Motor neuron (in vitro differentiated cells): ENCODE measurements at regions not wholly inside any gene's neighbourhood (a gene's known extent, or its start where the extent isn't known, plus 50 kb on each side); places are given as distances from the start of the nearest gene placed in this dataset.

ENCODE experiments used
- ATAC-seq, 8 experiments: fragments of 200-7000 bp; cut with Tn5 transposase; replicated peaks in 6 of 8; 2 replicates each; pipeline ENCODE4 v1.8.0; 2021; ENCODE audit warnings: mild to moderate bottlenecking in 8 of 8, moderate library complexity in 8 of 8
- H3K27ac ChIP-seq, 2 donors: fragments of 250-450 bp; sonication (Bioruptor Pico); 2 replicates each; pipeline ENCODE4 v1.9.0; 2021; ENCODE audit warnings: antibody characterized with exemption in 2 of 2, mild to moderate bottlenecking in 2 of 2, moderate library complexity in 1 of 2
- H3K4me1 ChIP-seq, 2 donors: fragments of 250-450 bp; sonication (Bioruptor Pico); replicated peaks in 1 of 2; 2 replicates each; pipeline ENCODE4 v1.6.1; 2021; ENCODE audit warnings: antibody characterized with exemption in 2 of 2, mild to moderate bottlenecking in 2 of 2, moderate library complexity in 1 of 2
- H3K4me3 ChIP-seq, 5 donors: fragments of 250-450 bp; sonication (Bioruptor Pico); 2 replicates each; pipeline ENCODE4 v1.9.0; 2021; ENCODE audit warnings: antibody characterized with exemption in 5 of 5, mild to moderate bottlenecking in 5 of 5, moderate library complexity in 4 of 5
- WGBS, 10 experiments: fragments of 450-650 bp; shearing (Covaris generic); methylation state at CpG; one replicate each; pipeline ENCODE4 v1.0.0; 2022; 5-methylcytosine and 5-hydroxymethylcytosine counted together
- in situ Hi-C, 9 experiments: fragments of 400-800 bp; cut with MboI; loops; one replicate each; pipeline ENCODE4 v1.15.0; 2021; ENCODE audit warnings: low sequenced_read_pairs in 9 of 9, low pct_unique_long_range_greater_than_20kb in 2 of 9; ENCODE audit not compliant: unreplicated experiment in 9 of 9

- H3K4me1 ChIP-seq = peaks cover 2 to 11% of the 10 kb centered on the region in 2 donors
- 29 to 75% (median 56%) methylated on average over 1 to 6 of the region's 6 CpGs; no CpG with 5 or more reads in 1 of the 10 experiments for WGBS, 10 experiments
Measured at GRCh38 chr20:36094497-36094896, 60.0 kb upstream of the EPB41L1 start.

GRCh38 chr20:36096435-36096834, 58.1 kb upstream of the EPB41L1 start:
- peaks cover 2 to 7% of the 10 kb centered on the region in 2 donors for H3K4me1 ChIP-seq
- no peak for ATAC-seq
- no peak overlapping the region for H3K27ac ChIP-seq
- H3K4me3 ChIP-seq = no peak overlapping the region
- in situ Hi-C loops = no loop called here

More at GRCh38 chr20:36094497-36094896, 60.0 kb upstream of the EPB41L1 start:
- no peak overlapping the region for H3K27ac ChIP-seq
- peak overlapping the region in 2 of 5 donors; percentile 67 to 99 for H3K4me3 ChIP-seq
- ATAC-seq = no peak
- in situ Hi-C loops = no loop called here

GRCh38 chr20:36097337-36098151, 57.0 kb upstream of the EPB41L1 start:
- H3K4me3 ChIP-seq = no peak overlapping the region
- WGBS, 10 experiments = 0 to 67% (median 50%) methylated on average over 1 to 4 of the region's 4 CpGs; no CpG with 5 or more reads in 1 of the 10 experiments
- H3K27ac ChIP-seq = no peak overlapping the region
- peaks cover 2 to 6% of the 10 kb centered on the region in 2 donors for H3K4me1 ChIP-seq
- in situ Hi-C loops = no loop called here
- peak in 2 of 8 experiments; percentile 5 to 58 for ATAC-seq

- Histone ChIP-seq H3K27ac (no peak overlapping the region), H3K4me1 (peaks cover 2 to 6% of the 10 kb centered on the region in 2 donors), H3K4me3 (no peak overlapping the region)
- in situ Hi-C loops = no loop called here
- 33 to 95% methylated on average over 2 of the region's 2 CpGs; no CpG with 5 or more reads in 8 of the 10 experiments for WGBS, 10 experiments
- ATAC-seq = no peak
Measured at GRCh38 chr20:36098364-36098763, 56.2 kb upstream of the EPB41L1 start.

- in situ Hi-C loops = no loop called here
- ATAC-seq = no peak
- H3K4me3 ChIP-seq = no peak overlapping the region
- WGBS, 10 experiments = 22 to 100% (median 80%) methylated on average over 1 to 3 of the region's 3 CpGs; no CpG with 5 or more reads in 2 of the 10 experiments
- H3K4me1 ChIP-seq = peaks cover 0 to 4% of the 10 kb centered on the region in 2 donors
- no peak overlapping the region for H3K27ac ChIP-seq
Measured at GRCh38 chr20:36099106-36099505, 55.4 kb upstream of the EPB41L1 start.

- no peak overlapping the region for H3K4me3 ChIP-seq
- H3K27ac ChIP-seq = no peak overlapping the region
- in situ Hi-C loops = no loop called here
- whole genome bisulfite sequencing, 10 experiments = 20 to 100% (median 80%) methylated on average over 1 to 2 of the region's 3 CpGs; no CpG with 5 or more reads in 5 of the 10 experiments
- ATAC-seq = peak in 7 of 8 experiments; percentile 39 to 81 (median 54)
- no peaks in the 10 kb centered on the region for H3K4me1 ChIP-seq
Measured at GRCh38 chr20:36101192-36101591, 53.3 kb upstream of the EPB41L1 start.

- ATAC-seq = no peak
- WGBS, 10 experiments = 0% methylated on average over 1 of the region's 3 CpGs; no CpG with 5 or more reads in 7 of the 10 experiments
- H3K4me3 ChIP-seq = no peak overlapping the region
- H3K27ac ChIP-seq = no peak overlapping the region
- in situ Hi-C loops = no loop called here
- H3K4me1 ChIP-seq = no peaks in the 10 kb centered on the region
Measured at GRCh38 chr20:36102306-36102705, 52.2 kb upstream of the EPB41L1 start.

GRCh38 chr20:36102809-36103596, 51.5 kb upstream of the EPB41L1 start:
- no peak for ATAC-seq
- WGBS, 10 experiments = 48 to 100% (median 63%) methylated on average over 1 to 3 of the region's 4 CpGs; no CpG with 5 or more reads in 5 of the 10 experiments
- Histone ChIP-seq H3K27ac (no peak overlapping the region), H3K4me3 (no peak overlapping the region), H3K4me1 (no peaks in the 10 kb centered on the region)
- in situ Hi-C loops = no loop called here

- in situ Hi-C loops = no loop called here
- ATAC-seq = no peak
- Histone ChIP-seq H3K27ac (no peak overlapping the region), H3K4me1 (no peaks in the 10 kb centered on the region), H3K4me3 (no peak overlapping the region)
- WGBS, 10 experiments = 65 to 100% (median 76%) methylated on average over 2 to 7 of the region's 7 CpGs; no CpG with 5 or more reads in 4 of the 10 experiments
Measured at GRCh38 chr20:36104244-36104643, 50.3 kb upstream of the EPB41L1 start.
